Epithelial cell of esophagus (primary cell): ENCODE measurements at regions not wholly inside any gene's neighbourhood (a gene's known extent, or its start where the extent isn't known, plus 50 kb on each side); places are given as distances from the start of the nearest gene placed in this dataset.
A peak's percentile ranks its signal among the peaks of the same experiment; 100 is the strongest.

ENCODE experiments used
- DNase-seq: peaks from one replicate; pipeline ENCODE4 v3.0.0; 2010; ENCODE audit warnings: low read depth
- H3K4me3 ChIP-seq: 2 replicates; pipeline ENCODE4 v1.5.1; 2011; ENCODE audit warnings: mild to moderate bottlenecking, low read length, control low read depth
- CTCF ChIP-seq: IDR thresholded peaks from 2 replicates; pipeline ENCODE4 v1.5.1; 2011; ENCODE audit warnings: low read depth, mild to moderate bottlenecking, low read length, control low read depth, inconsistent platforms; ENCODE audit not compliant: insufficient read depth; ENCODE audit errors: missing control alignments

- no peak for DNase-seq
- no peak overlapping the region for H3K4me3 ChIP-seq
- no peak for TF ChIP-seq CTCF
Observed at GRCh38 chr2:167493862-167494261, 605.6 kb downstream of the XIRP2 start.

- no peak for TF ChIP-seq CTCF
- DNase-seq: no peak
- no peak overlapping the region for H3K4me3 ChIP-seq
Observed at GRCh38 chr2:167492486-167492885, 604.2 kb downstream of the XIRP2 start.

DNA sequence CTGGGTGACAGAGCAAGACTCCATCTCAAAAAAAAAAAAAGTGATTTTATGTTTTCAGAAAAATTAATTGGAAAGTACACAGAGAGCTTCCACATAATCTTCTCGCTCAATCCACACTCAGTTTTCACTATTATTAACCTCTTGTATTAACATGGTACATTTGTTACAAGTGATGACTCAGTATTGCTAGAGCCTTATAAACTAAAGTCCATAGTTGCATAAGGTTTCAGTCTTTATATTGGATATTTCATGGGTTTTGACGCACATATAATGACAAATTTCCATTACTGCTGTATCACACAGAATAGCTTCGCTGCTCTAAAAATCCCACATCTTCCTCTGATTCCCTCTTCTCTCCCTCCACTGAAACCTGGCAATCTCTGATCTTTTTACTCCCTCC is 603.5 kb downstream of the XIRP2 start:
- DNase-seq: no peak
- H3K4me3 ChIP-seq: no peak overlapping the region
- TF ChIP-seq CTCF: no peak

DNA sequence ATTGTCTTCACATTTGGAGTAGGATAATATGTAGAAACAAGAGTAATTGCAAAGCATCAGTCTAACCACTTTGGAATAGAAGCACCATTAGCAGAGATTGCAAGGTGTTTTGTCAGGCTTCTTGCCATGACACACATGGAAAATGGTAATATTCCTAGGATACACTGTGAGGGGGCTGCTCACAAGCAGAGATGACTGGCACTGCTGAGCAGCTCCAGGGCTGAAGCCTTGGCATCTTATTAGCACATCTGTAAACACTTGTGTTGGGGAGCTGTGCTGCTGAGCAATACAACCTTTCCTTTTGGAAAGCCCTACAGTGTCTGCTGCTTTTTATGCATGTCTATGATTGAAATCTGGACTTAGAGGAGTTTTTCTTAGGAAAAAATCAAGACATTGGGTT is 602.2 kb downstream of the XIRP2 start:
- TF ChIP-seq CTCF: no peak
- no peak overlapping the region for H3K4me3 ChIP-seq
- no peak for DNase-seq

DNA sequence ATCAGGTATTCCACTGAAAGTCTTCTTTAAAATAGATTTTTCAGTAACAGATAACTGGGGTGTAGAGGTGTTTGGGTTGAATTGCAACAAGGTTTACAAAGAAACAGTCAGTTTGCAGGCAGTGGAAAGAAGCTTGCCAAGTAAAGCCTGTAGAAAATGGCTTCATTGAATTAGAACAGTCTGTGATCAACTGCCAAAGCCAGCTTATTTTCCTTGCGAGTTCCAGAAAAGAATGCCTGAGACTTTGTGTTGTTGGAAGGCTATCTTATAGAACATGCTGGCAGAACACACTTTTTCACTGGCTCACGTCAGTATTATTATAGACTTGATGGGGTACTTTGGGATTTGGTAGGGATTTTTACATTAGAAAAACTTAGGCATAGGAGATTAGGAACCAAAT is 601.0 kb downstream of the XIRP2 start:
- no peak for DNase-seq
- H3K4me3 ChIP-seq: no peak overlapping the region
- TF ChIP-seq CTCF: no peak

GRCh38 chr2:167487728-167488127 is 599.4 kb downstream of the XIRP2 start:
- no peak for DNase-seq
- no peak overlapping the region for H3K4me3 ChIP-seq
- TF ChIP-seq CTCF: no peak

DNA sequence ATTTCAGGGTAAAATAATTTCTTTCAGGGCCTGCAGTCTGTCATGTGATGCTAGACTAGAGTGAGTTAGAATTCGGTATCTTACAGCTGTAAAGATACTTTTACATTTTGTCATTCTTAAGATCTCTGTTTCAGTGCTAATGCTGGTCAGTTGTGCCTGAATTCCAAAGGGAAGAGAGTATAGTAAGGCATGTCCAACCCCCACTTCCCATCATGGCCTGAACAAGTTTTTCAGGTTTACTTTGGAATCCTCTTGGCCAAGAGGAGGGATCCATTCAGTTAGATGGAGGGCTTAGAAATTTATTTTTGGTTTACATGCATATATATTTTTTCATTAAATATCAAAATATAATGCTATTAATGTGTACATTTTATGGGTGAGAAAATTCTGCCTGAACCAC is 596.6 kb downstream of the XIRP2 start:
- DNase-seq: peak; percentile 10
- TF ChIP-seq CTCF: no peak
- H3K4me3 ChIP-seq: no peak overlapping the region
